ENCODE measurements at regions not wholly inside any gene's neighbourhood (a gene's known extent, or its start where the extent isn't known, plus 50 kb on each side); places are given as distances from the start of the nearest gene placed in this dataset.
A peak's percentile ranks its signal among the peaks of the same experiment; 100 is the strongest.
"Not testable (repeated sequence)": the region's sequence is repeated elsewhere in the genome, so short reads cannot be mapped to it uniquely, and the experiment has no call there.

GRCh38 chr4:75180790-75181776, 248.2 kb downstream of the PARM1 start:
- no peak for DNase-seq

- DNase-seq = no peak
Observed at GRCh38 chr4:75180217-75180616, 247.3 kb downstream of the PARM1 start.

- no peak for DNase-seq
Observed at GRCh38 chr4:75179510-75179909, 246.6 kb downstream of the PARM1 start.

GRCh38 chr4:75172551-75172950, 239.6 kb downstream of the PARM1 start:
- DNase-seq = no peak

- DNase-seq = peak; percentile 61
Observed at GRCh38 chr4:75169427-75169826, 236.5 kb downstream of the PARM1 start.

GRCh38 chr4:75169020-75169419, 236.1 kb downstream of the PARM1 start:
- DNase-seq = no peak

GRCh38 chr4:75168548-75168947, 235.6 kb downstream of the PARM1 start:
- no peak for DNase-seq

- not testable (repeated sequence) for DNase-seq
Observed at GRCh38 chr4:75165100-75165499, 232.2 kb downstream of the PARM1 start.

GRCh38 chr4:75158451-75158850, 225.5 kb downstream of the PARM1 start:
- no peak for DNase-seq

- no peak for DNase-seq
Observed at GRCh38 chr4:75154994-75155393, 222.1 kb downstream of the PARM1 start.

GRCh38 chr4:75146223-75146622, 213.3 kb downstream of the PARM1 start:
- DNase-seq = no peak

GRCh38 chr4:75144475-75144874, 211.6 kb downstream of the PARM1 start:
- no peak for DNase-seq

- no peak for DNase-seq
Observed at GRCh38 chr4:75142850-75143249, 209.9 kb downstream of the PARM1 start.

GRCh38 chr4:75142382-75142781, 209.5 kb downstream of the PARM1 start:
- no peak for DNase-seq

GRCh38 chr4:75141162-75141561, 208.2 kb downstream of the PARM1 start:
- no peak for DNase-seq

- DNase-seq = no peak
Observed at GRCh38 chr4:75137302-75137701, 204.4 kb downstream of the PARM1 start.

GRCh38 chr4:75135068-75135825, 202.3 kb downstream of the PARM1 start:
- no peak for DNase-seq

GRCh38 chr4:75126870-75127269, 194.0 kb downstream of the PARM1 start:
- DNase-seq = not testable (repeated sequence)

- DNase-seq = no peak
Observed at GRCh38 chr4:75126058-75126457, 193.1 kb downstream of the PARM1 start.

- no peak for DNase-seq
Observed at GRCh38 chr4:75122424-75123014, 189.6 kb downstream of the PARM1 start.

GRCh38 chr4:75118739-75119138, 185.8 kb downstream of the PARM1 start:
- DNase-seq = no peak

- no peak for DNase-seq
Observed at GRCh38 chr4:75110061-75110460, 177.1 kb downstream of the PARM1 start.
